Thyroid gland (tissue), 4 donors: ENCODE measurements at regions not wholly inside any gene's neighbourhood (a gene's known extent, or its start where the extent isn't known, plus 50 kb on each side); places are given as distances from the start of the nearest gene placed in this dataset.

Experiments used
- DNase-seq, 2 donors: peaks; one replicate each; pipeline ENCODE4 v3.0.0-alpha.2; 2019
- H3K27ac ChIP-seq, 3 donors: fragments of 200-600 bp; sonication (generic); 1 replicate in 2 of 3; 2 replicates in 1 of 3; pipeline ENCODE4 v1.5.1; 2016 to 2019; ENCODE audit warnings: mild to moderate bottlenecking in 1 of 3, moderate library complexity in 1 of 3
- H3K27me3 ChIP-seq: fragments of 200-600 bp; sonication (generic); one replicate; pipeline ENCODE4 v1.5.1; 2019
- H3K36me3 ChIP-seq, 2 donors: fragments of 200-600 bp; sonication (generic); one replicate each; pipeline ENCODE4 v1.5.1; 2016 to 2019
- H3K4me1 ChIP-seq, 2 donors: fragments of 200-600 bp; sonication (generic); one replicate each; pipeline ENCODE4 v1.5.1; 2017 to 2019
- H3K4me3 ChIP-seq, 3 donors: fragments of 200-600 bp; sonication (generic); replicated peaks in 1 of 3; 1 replicate in 2 of 3; 2 replicates in 1 of 3; pipeline ENCODE4 v1.5.1; 2016; ENCODE audit warnings: mild to moderate bottlenecking in 1 of 3
- H3K9me3 ChIP-seq: fragments of 200-600 bp; sonication (generic); one replicate; pipeline ENCODE4 v1.5.1; 2017
- POLR2A ChIP-seq, 2 donors: fragments of 450-650 bp; IDR thresholded peaks; one replicate each; pipeline ENCODE4 v1.6.1; 2017; ENCODE audit warnings: antibody characterized with exemption in 2 of 2, mild to moderate bottlenecking in 2 of 2, moderate library complexity in 1 of 2
- WGBS, 2 donors: methylation state at CpG; one replicate each; pipeline ENCODE4 v1.1.5; 2017; 5-methylcytosine and 5-hydroxymethylcytosine counted together
- intact Hi-C: fragments of 100-400 bp; cut with DNase I; formaldehyde crosslinking; loops from one replicate; pipeline ENCODE4 v1.15.1; 2023
- TF ChIP-seq, protein P1 (sequence below), 6 experiments: fragments of 200-600 bp in 3 of 6; fragments of 450-650 bp in 3 of 6; sonication (generic) in 3 of 6; IDR thresholded peaks; one replicate each; pipeline ENCODE4 v1.5.1; 2016 to 2019; ENCODE audit warnings: antibody characterized with exemption in 6 of 6, mild to moderate bottlenecking in 2 of 6, inconsistent platforms in 1 of 6, moderate library complexity in 1 of 6

DNA sequence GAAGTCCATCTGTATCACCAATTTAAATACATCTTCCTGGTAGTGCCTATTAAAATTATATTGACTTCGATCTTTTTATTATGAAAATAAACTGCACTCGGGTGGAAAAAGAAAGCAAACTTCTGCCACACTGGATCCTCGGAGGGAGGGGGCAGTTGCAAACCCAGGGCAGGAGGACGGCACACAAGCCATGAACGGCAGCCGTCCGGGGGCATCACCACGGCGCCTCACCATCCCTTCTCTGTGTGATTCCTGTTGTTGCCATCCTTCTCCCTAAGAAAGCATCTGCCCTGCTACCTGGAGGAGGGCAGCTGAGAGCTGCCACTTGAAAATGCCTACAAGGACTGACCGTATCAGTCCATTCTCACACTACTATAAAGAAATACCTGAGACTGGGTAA, 53.9 kb upstream of the ENPP7 start:
- Histone ChIP-seq H3K27me3 (no peaks in the 10 kb centered on the region), H3K27ac (no peak overlapping the region), H3K9me3 (no peaks in the 10 kb centered on the region), H3K4me1 (no peaks in the 10 kb centered on the region), H3K4me3 (no peak overlapping the region), H3K36me3 (no peaks in the 10 kb centered on the region)
- no peak for TF ChIP-seq POLR2A (IDR thresholded peaks at IDR 0.05)
- TF ChIP-seq, protein P1, sequence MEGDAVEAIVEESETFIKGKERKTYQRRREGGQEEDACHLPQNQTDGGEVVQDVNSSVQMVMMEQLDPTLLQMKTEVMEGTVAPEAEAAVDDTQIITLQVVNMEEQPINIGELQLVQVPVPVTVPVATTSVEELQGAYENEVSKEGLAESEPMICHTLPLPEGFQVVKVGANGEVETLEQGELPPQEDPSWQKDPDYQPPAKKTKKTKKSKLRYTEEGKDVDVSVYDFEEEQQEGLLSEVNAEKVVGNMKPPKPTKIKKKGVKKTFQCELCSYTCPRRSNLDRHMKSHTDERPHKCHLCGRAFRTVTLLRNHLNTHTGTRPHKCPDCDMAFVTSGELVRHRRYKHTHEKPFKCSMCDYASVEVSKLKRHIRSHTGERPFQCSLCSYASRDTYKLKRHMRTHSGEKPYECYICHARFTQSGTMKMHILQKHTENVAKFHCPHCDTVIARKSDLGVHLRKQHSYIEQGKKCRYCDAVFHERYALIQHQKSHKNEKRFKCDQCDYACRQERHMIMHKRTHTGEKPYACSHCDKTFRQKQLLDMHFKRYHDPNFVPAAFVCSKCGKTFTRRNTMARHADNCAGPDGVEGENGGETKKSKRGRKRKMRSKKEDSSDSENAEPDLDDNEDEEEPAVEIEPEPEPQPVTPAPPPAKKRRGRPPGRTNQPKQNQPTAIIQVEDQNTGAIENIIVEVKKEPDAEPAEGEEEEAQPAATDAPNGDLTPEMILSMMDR (IDR thresholded peaks at IDR 0.05), result no peak
- 80 to 84% methylated on average over 10 of the region's 10 CpGs for WGBS, 2 donors
- no peak for DNase-seq
- intact Hi-C loops, result no loop called here

DNA sequence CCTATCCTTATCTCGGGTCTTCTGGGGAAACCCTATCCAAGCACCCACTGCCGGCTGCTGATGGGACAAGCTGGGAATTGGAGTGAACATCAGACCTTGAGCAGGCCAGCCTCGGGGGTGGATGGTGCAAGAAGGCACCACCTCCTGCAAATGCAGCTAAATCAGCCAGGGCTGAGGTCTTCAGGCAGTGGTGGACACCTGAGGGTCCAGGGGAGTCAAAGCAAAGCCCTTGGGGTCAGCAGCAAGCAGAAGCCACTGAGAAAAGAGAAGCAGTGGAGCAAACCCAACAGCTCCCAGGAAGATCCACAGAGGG, 55.4 kb upstream of the ENPP7 start:
- Histone ChIP-seq H3K9me3 (no peaks in the 10 kb centered on the region), H3K4me3 (no peak overlapping the region), H3K27me3 (no peaks in the 10 kb centered on the region), H3K36me3 (no peaks in the 10 kb centered on the region), H3K4me1 (no peaks in the 10 kb centered on the region), H3K27ac (no peak overlapping the region)
- intact Hi-C loops, result no loop called here
- TF ChIP-seq, protein P1 (IDR thresholded peaks at IDR 0.05), result no peak
- no peak for TF ChIP-seq POLR2A (IDR thresholded peaks at IDR 0.05)
- DNase-seq, result no peak
- WGBS, 2 donors, result 70 to 92% methylated on average over 3 of the region's 3 CpGs

DNA sequence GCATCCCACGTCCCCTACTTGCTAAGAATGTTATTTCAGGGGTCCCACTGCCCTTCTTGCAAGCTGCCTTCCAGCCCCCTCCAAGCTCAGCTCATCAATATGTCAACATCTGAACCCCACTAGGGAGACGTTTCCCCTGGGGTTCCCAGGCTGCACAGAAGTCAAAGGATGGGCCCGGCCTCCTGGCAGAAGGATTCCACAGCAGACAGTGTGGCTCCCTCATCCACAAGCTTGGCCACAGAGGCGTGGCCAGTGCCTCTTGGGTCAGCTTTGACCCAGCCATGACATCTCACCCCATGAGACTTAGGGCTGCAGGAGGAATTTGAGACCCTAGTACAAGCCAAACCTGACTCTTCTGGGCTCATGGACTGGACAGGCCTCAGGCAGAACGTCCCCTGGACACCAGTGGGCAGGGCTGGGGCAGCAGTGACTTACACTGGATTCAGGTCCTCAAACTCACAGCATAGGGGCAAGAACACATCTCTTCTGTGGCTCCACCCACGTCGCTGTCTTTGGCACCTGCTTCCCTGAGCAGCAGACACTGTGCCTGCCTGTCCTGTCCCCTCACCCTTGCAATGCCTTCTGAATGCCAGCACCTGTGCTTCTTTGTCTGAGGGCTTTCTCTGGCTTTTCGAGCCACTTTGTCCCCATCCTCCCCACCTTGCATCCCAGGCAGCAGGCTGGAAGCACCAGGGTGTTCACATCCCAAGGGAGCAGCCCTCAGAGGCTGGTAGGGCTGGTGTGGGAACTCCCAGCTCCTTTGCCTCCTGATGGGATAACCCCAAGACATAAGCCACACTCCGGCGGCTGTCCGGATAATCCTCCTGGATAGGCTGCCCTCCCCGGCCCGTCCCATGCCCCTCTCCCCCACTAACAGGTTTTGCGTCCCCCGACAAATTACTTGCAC, 56.0 kb upstream of the ENPP7 start:
- Histone ChIP-seq H3K36me3 (no peaks in the 10 kb centered on the region), H3K4me3 (no peak overlapping the region), H3K4me1 (no peaks in the 10 kb centered on the region), H3K27ac (no peak overlapping the region), H3K27me3 (no peaks in the 10 kb centered on the region), H3K9me3 (no peaks in the 10 kb centered on the region)
- 84 to 97% methylated on average over 9 to 14 of the region's 15 CpGs for WGBS, 2 donors
- intact Hi-C loops, result no loop called here
- DNase-seq, result no peak
- no peak for TF ChIP-seq POLR2A (IDR thresholded peaks at IDR 0.05)
- TF ChIP-seq, protein P1 (IDR thresholded peaks at IDR 0.05), result no peak

DNA sequence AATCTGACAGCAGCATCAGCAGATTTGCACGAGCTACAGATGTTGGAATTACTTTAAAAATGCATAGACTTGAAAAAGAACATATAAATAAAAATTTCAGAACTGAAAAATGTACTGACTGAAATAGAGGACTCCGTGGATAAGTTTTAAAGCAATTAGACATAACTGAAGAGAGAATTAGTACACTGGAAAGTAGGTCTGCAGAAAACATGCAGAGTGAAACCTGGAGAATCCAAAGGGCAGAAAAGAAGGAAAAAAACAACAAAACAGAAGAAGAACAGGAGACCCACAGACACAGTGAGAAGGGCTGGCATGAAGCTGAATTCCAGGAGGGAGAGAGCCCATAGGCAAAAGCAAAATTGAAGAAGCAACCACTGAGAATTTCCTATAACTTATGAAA, 57.2 kb upstream of the ENPP7 start:
- H3K36me3 ChIP-seq, result no peaks in the 10 kb centered on the region
- TF ChIP-seq POLR2A (IDR thresholded peaks at IDR 0.05), result no peak
- TF ChIP-seq, protein P1 (IDR thresholded peaks at IDR 0.05), result no peak
- no peak overlapping the region for H3K27ac ChIP-seq
- no peaks in the 10 kb centered on the region for H3K4me1 ChIP-seq
- intact Hi-C loops, result no loop called here
- no peaks in the 10 kb centered on the region for H3K27me3 ChIP-seq
- DNase-seq, result no peak
- 64 to 65% methylated on average over 2 of the region's 2 CpGs for WGBS, 2 donors
- H3K4me3 ChIP-seq, result no peak overlapping the region
- no peaks in the 10 kb centered on the region for H3K9me3 ChIP-seq

DNA sequence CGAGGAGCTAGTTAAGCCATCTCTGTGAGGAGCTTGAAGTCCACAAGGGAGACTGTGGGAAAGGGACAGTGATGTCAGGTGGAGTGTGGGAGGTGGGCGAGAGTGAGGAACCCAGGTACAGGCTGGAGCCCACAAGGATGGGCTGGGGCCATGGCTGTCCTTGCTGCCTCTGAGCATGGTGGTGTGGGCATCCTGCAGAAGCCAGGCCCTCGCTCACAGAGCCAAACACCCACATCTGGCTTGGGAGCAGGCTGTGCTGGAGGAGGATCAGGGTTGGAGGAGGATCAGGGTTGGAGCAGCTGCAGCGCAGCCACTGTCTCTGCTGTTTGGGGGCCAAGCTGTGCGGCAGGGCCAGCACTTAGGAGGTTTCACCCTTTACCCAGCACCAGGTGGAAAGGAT, 58.2 kb upstream of the ENPP7 start:
- no peaks in the 10 kb centered on the region for H3K36me3 ChIP-seq
- H3K4me3 ChIP-seq, result no peak overlapping the region
- H3K27ac ChIP-seq, result no peak overlapping the region
- H3K27me3 ChIP-seq, result no peaks in the 10 kb centered on the region
- DNase-seq, result no peak
- TF ChIP-seq, protein P1 (IDR thresholded peaks at IDR 0.05), result no peak
- TF ChIP-seq POLR2A (IDR thresholded peaks at IDR 0.05), result no peak
- intact Hi-C loops, result no loop called here
- no peaks in the 10 kb centered on the region for H3K4me1 ChIP-seq
- 86 to 97% methylated on average over 5 of the region's 5 CpGs for WGBS, 2 donors
- H3K9me3 ChIP-seq, result no peaks in the 10 kb centered on the region
